ENCODE measurements at regions not wholly inside any gene's neighbourhood (a gene's known extent, or its start where the extent isn't known, plus 50 kb on each side); places are given as distances from the start of the nearest gene placed in this dataset.

GRCh38 chr13:62629618-62630017 lies 1214.0 kb upstream of the PCDH20 start:
- TF ChIP-seq GATA2 (IDR thresholded peaks at IDR 0.05; ENCODE audit: low read depth, low read length) = no peak
- TF ChIP-seq GATA3 (IDR thresholded peaks at IDR 0.05; ENCODE audit: low read depth, low read length) = no peak
